ENCODE measurements at regions not wholly inside any gene's neighbourhood (a gene's known extent, or its start where the extent isn't known, plus 50 kb on each side); places are given as distances from the start of the nearest gene placed in this dataset.

- no peaks in the 10 kb centered on the region for H3K36me3 ChIP-seq
- H3K27me3 ChIP-seq, result no peaks in the 10 kb centered on the region
- H3K4me3 ChIP-seq, result no peak overlapping the region
- no peak for DNase-seq
- H3K9ac ChIP-seq (ENCODE audit: low read depth in 2 of 2, low read length in 2 of 2), result no peak overlapping the region
- H3K4me1 ChIP-seq, result no peaks in the 10 kb centered on the region
- no peaks in the 10 kb centered on the region for H3K9me3 ChIP-seq
- H3K27ac ChIP-seq, result no peak overlapping the region
- intact Hi-C loops (cut with DNase I), result no loop called here
- TF ChIP-seq CTCF (IDR thresholded peaks at IDR 0.05), result no peak
These were observed 353.1 kb downstream of the CMPK2 start for GRCh38 chr2:6512589-6512988.

- Histone ChIP-seq H3K4me3 (no peak overlapping the region), H3K27me3 (no peaks in the 10 kb centered on the region), H3K27ac (no peak overlapping the region), H3K9me3 (no peaks in the 10 kb centered on the region), H3K4me1 (no peaks in the 10 kb centered on the region), H3K36me3 (no peaks in the 10 kb centered on the region), H3K9ac (ENCODE audit: low read depth in 2 of 2, low read length in 2 of 2) (no peak overlapping the region)
- no peak for DNase-seq
- intact Hi-C loops (cut with DNase I), result no loop called here
- no peak for TF ChIP-seq CTCF (IDR thresholded peaks at IDR 0.05)
These were observed 349.0 kb downstream of the CMPK2 start for GRCh38 chr2:6516674-6517073.

GRCh38 chr2:6518361-6518760 is 347.3 kb downstream of the CMPK2 start:
- no peak overlapping the region for H3K27ac ChIP-seq
- DNase-seq, result no peak
- intact Hi-C loops (cut with DNase I), result no loop called here

GRCh38 chr2:6523476-6523875 is 342.2 kb downstream of the CMPK2 start:
- H3K4me3 ChIP-seq, result no peak overlapping the region
- no peak overlapping the region for H3K9ac ChIP-seq (ENCODE audit: low read depth in 2 of 2, low read length in 2 of 2)
- no peaks in the 10 kb centered on the region for H3K36me3 ChIP-seq
- intact Hi-C loops (cut with DNase I), result no loop called here
- DNase-seq, result no peak
- no peak overlapping the region for H3K27ac ChIP-seq
- no peaks in the 10 kb centered on the region for H3K27me3 ChIP-seq
- TF ChIP-seq CTCF (IDR thresholded peaks at IDR 0.05), result no peak
- no peaks in the 10 kb centered on the region for H3K4me1 ChIP-seq
- no peaks in the 10 kb centered on the region for H3K9me3 ChIP-seq

More at GRCh38 chr2:6518361-6518760, 347.3 kb downstream of the CMPK2 start:
- Histone ChIP-seq H3K9me3 (no peaks in the 10 kb centered on the region), H3K4me3 (no peak overlapping the region), H3K4me1 (no peaks in the 10 kb centered on the region), H3K36me3 (no peaks in the 10 kb centered on the region), H3K27me3 (no peaks in the 10 kb centered on the region), H3K9ac (ENCODE audit: low read depth in 2 of 2, low read length in 2 of 2) (no peak overlapping the region)
- TF ChIP-seq CTCF (IDR thresholded peaks at IDR 0.05), result no peak

- intact Hi-C loops (cut with DNase I), result no loop called here
- Histone ChIP-seq H3K9me3 (no peaks in the 10 kb centered on the region), H3K27me3 (no peaks in the 10 kb centered on the region), H3K4me3 (no peak overlapping the region), H3K4me1 (no peaks in the 10 kb centered on the region), H3K9ac (ENCODE audit: low read depth in 2 of 2, low read length in 2 of 2) (no peak overlapping the region), H3K36me3 (no peaks in the 10 kb centered on the region), H3K27ac (no peak overlapping the region)
- DNase-seq, result no peak
- no peak for TF ChIP-seq CTCF (IDR thresholded peaks at IDR 0.05)
These were observed 340.8 kb downstream of the CMPK2 start for GRCh38 chr2:6524691-6525474.
